ENCODE measurements at regions not wholly inside any gene's neighbourhood (a gene's known extent, or its start where the extent isn't known, plus 50 kb on each side); places are given as distances from the start of the nearest gene placed in this dataset.
A peak's percentile ranks its signal among the peaks of the same experiment; 100 is the strongest.

- DNase-seq (ENCODE audit: low spot score), result no peak
Observed at GRCh38 chr18:27826101-27826500, 350.8 kb downstream of the CDH2 start.

- no peak for DNase-seq (ENCODE audit: low spot score)
Observed at GRCh38 chr18:27825689-27826088, 351.2 kb downstream of the CDH2 start.

GRCh38 chr18:27824841-27825681, 351.9 kb downstream of the CDH2 start:
- no peak for DNase-seq (ENCODE audit: low spot score)

- no peak for DNase-seq (ENCODE audit: low spot score)
Observed at GRCh38 chr18:27824275-27824674, 352.7 kb downstream of the CDH2 start.

- no peak for DNase-seq (ENCODE audit: low spot score)
Observed at GRCh38 chr18:27823053-27823452, 353.9 kb downstream of the CDH2 start.

GRCh38 chr18:27808683-27809082, 368.2 kb downstream of the CDH2 start:
- peak; percentile 39 for DNase-seq (ENCODE audit: low spot score)

GRCh38 chr18:27803957-27804356, 373.0 kb downstream of the CDH2 start:
- no peak for DNase-seq (ENCODE audit: low spot score)

- DNase-seq (ENCODE audit: low spot score), result no peak
Observed at GRCh38 chr18:27797484-27797883, 379.4 kb downstream of the CDH2 start.

- no peak for DNase-seq (ENCODE audit: low spot score)
Observed at GRCh38 chr18:27794181-27794926, 382.6 kb downstream of the CDH2 start.

GRCh38 chr18:27793013-27793785, 383.7 kb downstream of the CDH2 start:
- no peak for DNase-seq (ENCODE audit: low spot score)

- no peak for DNase-seq (ENCODE audit: low spot score)
Observed at GRCh38 chr18:27789406-27789805, 387.5 kb downstream of the CDH2 start.

GRCh38 chr18:27787547-27787946, 389.4 kb downstream of the CDH2 start:
- DNase-seq (ENCODE audit: low spot score), result no peak

GRCh38 chr18:27785815-27786471, 391.0 kb downstream of the CDH2 start:
- DNase-seq (ENCODE audit: low spot score), result no peak

- DNase-seq (ENCODE audit: low spot score), result no peak
Observed at GRCh38 chr18:27780061-27780745, 396.7 kb downstream of the CDH2 start.

- no peak for DNase-seq (ENCODE audit: low spot score)
Observed at GRCh38 chr18:27778925-27779324, 398.0 kb downstream of the CDH2 start.

- peak; percentile 35 for DNase-seq (ENCODE audit: low spot score)
Observed at GRCh38 chr18:27778441-27778840, 398.5 kb downstream of the CDH2 start.

GRCh38 chr18:27772081-27772480, 404.8 kb downstream of the CDH2 start:
- no peak for DNase-seq (ENCODE audit: low spot score)

GRCh38 chr18:27771571-27771970, 405.4 kb downstream of the CDH2 start:
- DNase-seq (ENCODE audit: low spot score), result no peak

- peak; percentile 17 for DNase-seq (ENCODE audit: low spot score)
Observed at GRCh38 chr18:27769152-27769551, 407.8 kb downstream of the CDH2 start.

- no peak for DNase-seq (ENCODE audit: low spot score)
Observed at GRCh38 chr18:27763936-27764335, 413.0 kb downstream of the CDH2 start.

GRCh38 chr18:27763341-27763740, 413.6 kb downstream of the CDH2 start:
- peak; percentile 5 for DNase-seq (ENCODE audit: low spot score)

All from kidney tubule cell (primary cell).